ENCODE measurements at regions not wholly inside any gene's neighbourhood (a gene's known extent, or its start where the extent isn't known, plus 50 kb on each side); places are given as distances from the start of the nearest gene placed in this dataset.

DNA sequence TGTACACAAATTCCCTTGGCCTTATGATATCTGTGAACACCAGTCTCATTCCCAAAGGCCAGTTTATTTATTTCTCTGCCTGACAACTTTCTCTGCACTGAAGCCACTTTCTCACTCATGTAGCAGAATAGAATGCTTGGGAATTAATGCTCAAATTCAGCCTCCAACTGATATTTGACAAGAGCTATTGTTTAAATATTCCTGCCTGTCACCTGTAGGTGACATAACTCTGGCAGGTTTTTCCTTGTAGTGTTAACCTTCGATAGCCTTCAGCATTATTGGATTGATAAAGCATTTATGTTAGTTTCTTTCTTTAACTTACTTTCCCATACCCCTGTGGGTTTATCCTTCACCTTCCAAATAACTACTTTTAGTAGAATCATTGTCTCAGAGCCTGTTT lies 1183.2 kb upstream of the ADGRB3 start:
- TF ChIP-seq POLR2AphosphoS5 (IDR thresholded peaks at IDR 0.05; ENCODE audit: low read depth, low read length) (no peak), POLR2A (IDR thresholded peaks at IDR 0.05; ENCODE audit: low read depth, low read length) (no peak), TAF1 (IDR thresholded peaks at IDR 0.05; ENCODE audit: low read depth, low read length) (no peak)

Data from GM12891 (cell line).